GM18873 (cell line): ENCODE measurements at regions not wholly inside any gene's neighbourhood (a gene's known extent, or its start where the extent isn't known, plus 50 kb on each side); places are given as distances from the start of the nearest gene placed in this dataset.
A peak's percentile ranks its signal among the peaks of the same experiment; 100 is the strongest.
"Not testable (repeated sequence)": the region's sequence is repeated elsewhere in the genome, so short reads cannot be mapped to it uniquely, and the experiment has no call there.

Experiments used
- ATAC-seq: cut with Tn5 transposase; IDR thresholded peaks from one replicate; pipeline ENCODE4 v1.9.1; 2021; ENCODE audit warnings: mild to moderate bottlenecking, moderate library complexity, moderate number of reproducible peaks; ENCODE audit not compliant: unreplicated experiment, low FRiP score

GRCh38 chr4:67333664-67334063 lies 211.6 kb downstream of the CENPC start:
- no peak for ATAC-seq

GRCh38 chr4:67332627-67333026 lies 212.7 kb downstream of the CENPC start:
- ATAC-seq, result peak; percentile 75

GRCh38 chr4:67328393-67328792 lies 216.9 kb downstream of the CENPC start:
- no peak for ATAC-seq

GRCh38 chr4:67328018-67328278 lies 217.4 kb downstream of the CENPC start:
- ATAC-seq, result no peak

GRCh38 chr4:67327245-67328017 lies 217.9 kb downstream of the CENPC start:
- ATAC-seq, result peak; percentile 96

GRCh38 chr4:67325791-67326190 lies 219.5 kb downstream of the CENPC start:
- no peak for ATAC-seq

- no peak for ATAC-seq
These were observed 224.7 kb downstream of the CENPC start for GRCh38 chr4:67320645-67321044.

GRCh38 chr4:67319607-67320006 lies 225.7 kb downstream of the CENPC start:
- ATAC-seq, result not testable (repeated sequence)

GRCh38 chr4:67300497-67301185 lies 244.7 kb downstream of the CENPC start:
- ATAC-seq, result not testable (repeated sequence)

- ATAC-seq, result no peak
These were observed 252.7 kb downstream of the CENPC start for GRCh38 chr4:67292636-67293035.

GRCh38 chr4:67292045-67292444 lies 253.3 kb downstream of the CENPC start:
- no peak for ATAC-seq

- ATAC-seq, result no peak
These were observed 253.7 kb downstream of the CENPC start for GRCh38 chr4:67291644-67292043.

GRCh38 chr4:67288964-67289363 lies 256.3 kb downstream of the CENPC start:
- no peak for ATAC-seq

- no peak for ATAC-seq
These were observed 258.6 kb downstream of the CENPC start for GRCh38 chr4:67286724-67287123.

- no peak for ATAC-seq
These were observed 262.6 kb downstream of the CENPC start for GRCh38 chr4:67282749-67283148.

GRCh38 chr4:67275179-67275750 lies 270.0 kb downstream of the CENPC start:
- ATAC-seq, result no peak

GRCh38 chr4:67274671-67275070 lies 270.6 kb downstream of the CENPC start:
- not testable (repeated sequence) for ATAC-seq

- no peak for ATAC-seq
These were observed 271.6 kb downstream of the CENPC start for GRCh38 chr4:67273666-67274065.

- no peak for ATAC-seq
These were observed 283.3 kb downstream of the CENPC start for GRCh38 chr4:67261971-67262370.

- ATAC-seq, result no peak
These were observed 288.8 kb downstream of the CENPC start for GRCh38 chr4:67256388-67257043.

GRCh38 chr4:67250131-67250896 lies 295.0 kb downstream of the CENPC start:
- ATAC-seq, result no peak
